IgD-negative memory B cell (primary cell): ENCODE measurements at regions not wholly inside any gene's neighbourhood (a gene's known extent, or its start where the extent isn't known, plus 50 kb on each side); places are given as distances from the start of the nearest gene placed in this dataset.
"Not testable (repeated sequence)": the region's sequence is repeated elsewhere in the genome, so short reads cannot be mapped to it uniquely, and the experiment has no call there.

ENCODE experiments used
- H3K27ac Mint-ChIP-seq, 3 donors: one replicate each; pipeline ENCODE4 v1.8.0; 2020 to 2022; ENCODE audit warnings: mild to moderate bottlenecking in 3 of 3, mixed read lengths in 3 of 3, moderate library complexity in 1 of 3
- H3K27me3 Mint-ChIP-seq: one replicate; pipeline ENCODE4 v1.8.0; 2021; ENCODE audit warnings: mixed read lengths
- H3K36me3 Mint-ChIP-seq: one replicate; pipeline ENCODE4 v1.8.0; 2020; ENCODE audit warnings: mild to moderate bottlenecking, mixed read lengths
- H3K4me1 Mint-ChIP-seq, 3 donors: one replicate each; pipeline ENCODE4 v1.8.0; 2020 to 2022; ENCODE audit warnings: mixed read lengths in 3 of 3, mild to moderate bottlenecking in 1 of 3
- H3K4me3 Mint-ChIP-seq, 4 donors: one replicate each; pipeline ENCODE4 v1.8.0; 2020 to 2022; ENCODE audit warnings: mild to moderate bottlenecking in 4 of 4, mixed read lengths in 4 of 4, moderate library complexity in 3 of 4
- H3K9me3 Mint-ChIP-seq, 3 donors: one replicate each; pipeline ENCODE4 v1.8.0; 2020 to 2021; ENCODE audit warnings: mixed read lengths in 3 of 3, mild to moderate bottlenecking in 1 of 3

DNA sequence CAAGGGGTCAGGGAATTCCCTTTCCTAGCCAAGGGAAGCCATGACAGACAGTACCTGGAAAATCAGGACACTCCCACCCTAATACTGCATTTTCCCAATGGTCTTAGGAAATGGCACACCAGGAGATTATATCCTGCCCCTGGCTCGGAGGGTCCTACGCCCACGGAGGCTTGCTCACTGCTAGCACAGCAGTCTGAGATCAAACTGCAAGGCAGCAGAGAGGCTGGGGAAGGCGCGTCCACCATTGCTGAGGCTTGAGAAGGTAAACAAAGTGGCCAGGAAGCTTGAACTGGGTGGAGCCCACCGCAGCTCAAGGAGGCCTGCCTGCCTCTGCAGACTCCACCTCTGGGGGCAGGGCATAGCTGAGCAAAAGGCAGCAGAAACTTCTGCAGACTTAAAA is 207.1 kb upstream of the OBI1 start:
- H3K9me3 Mint-ChIP-seq, H3K36me3 Mint-ChIP-seq, H3K4me1 Mint-ChIP-seq, H3K4me3 Mint-ChIP-seq, H3K27ac Mint-ChIP-seq, H3K27me3 Mint-ChIP-seq: not testable (repeated sequence)

DNA sequence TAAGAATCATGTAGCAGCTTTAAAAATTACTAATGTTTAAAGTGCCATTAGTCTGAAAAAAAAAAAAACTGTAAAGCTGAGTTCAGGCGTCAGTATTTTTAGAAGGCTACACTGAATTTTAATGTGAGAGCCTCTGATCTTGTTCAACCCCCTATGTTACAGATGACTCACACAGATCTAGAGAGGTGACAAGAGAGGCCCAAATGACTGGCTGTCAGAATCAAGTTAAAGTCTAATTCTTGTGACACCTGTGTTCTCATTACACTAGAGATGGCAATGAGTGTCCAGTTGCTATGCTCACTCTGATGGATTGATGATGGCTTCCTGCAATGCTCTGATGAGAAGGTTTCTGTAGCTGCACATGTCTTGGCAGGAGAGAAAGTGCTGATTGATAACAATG is 203.5 kb upstream of the OBI1 start:
- Mint-ChIP-seq H3K27me3 (peaks cover 4% of the 10 kb centered on the region), H3K4me1 (peaks cover 0 to 1% (median 0%) of the 10 kb centered on the region in 3 donors), H3K36me3 (no peaks in the 10 kb centered on the region), H3K27ac (peak overlapping the region in 1 of 3 donors; percentile 53), H3K4me3 (no peak overlapping the region), H3K9me3 (no peaks in the 10 kb centered on the region)

DNA sequence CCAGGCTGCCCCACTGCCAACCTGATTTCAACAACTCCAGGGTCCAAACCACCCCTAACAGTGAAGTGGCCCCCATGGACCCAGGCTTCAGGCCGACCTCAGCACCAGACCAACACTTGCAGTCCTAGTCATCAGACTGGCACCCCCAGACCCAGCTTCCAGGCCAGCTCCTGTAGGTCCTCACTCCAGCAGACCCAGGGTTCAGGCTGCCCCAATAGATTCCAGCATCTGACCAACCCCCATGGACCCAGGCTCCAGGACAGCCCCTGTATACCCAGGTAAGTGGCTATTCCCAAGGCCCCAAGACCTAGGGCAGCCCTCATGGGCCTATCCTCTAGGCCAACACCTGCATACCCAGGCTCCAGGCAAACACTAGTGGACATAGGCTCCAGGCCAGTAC is 193.8 kb upstream of the OBI1 start:
- Mint-ChIP-seq H3K27ac (no peak overlapping the region), H3K9me3 (peaks cover 5 to 14% (median 7%) of the 10 kb centered on the region in 3 donors), H3K27me3 (peaks cover 1% of the 10 kb centered on the region), H3K4me3 (no peak overlapping the region), H3K36me3 (no peaks in the 10 kb centered on the region), H3K4me1 (no peaks in the 10 kb centered on the region)

DNA sequence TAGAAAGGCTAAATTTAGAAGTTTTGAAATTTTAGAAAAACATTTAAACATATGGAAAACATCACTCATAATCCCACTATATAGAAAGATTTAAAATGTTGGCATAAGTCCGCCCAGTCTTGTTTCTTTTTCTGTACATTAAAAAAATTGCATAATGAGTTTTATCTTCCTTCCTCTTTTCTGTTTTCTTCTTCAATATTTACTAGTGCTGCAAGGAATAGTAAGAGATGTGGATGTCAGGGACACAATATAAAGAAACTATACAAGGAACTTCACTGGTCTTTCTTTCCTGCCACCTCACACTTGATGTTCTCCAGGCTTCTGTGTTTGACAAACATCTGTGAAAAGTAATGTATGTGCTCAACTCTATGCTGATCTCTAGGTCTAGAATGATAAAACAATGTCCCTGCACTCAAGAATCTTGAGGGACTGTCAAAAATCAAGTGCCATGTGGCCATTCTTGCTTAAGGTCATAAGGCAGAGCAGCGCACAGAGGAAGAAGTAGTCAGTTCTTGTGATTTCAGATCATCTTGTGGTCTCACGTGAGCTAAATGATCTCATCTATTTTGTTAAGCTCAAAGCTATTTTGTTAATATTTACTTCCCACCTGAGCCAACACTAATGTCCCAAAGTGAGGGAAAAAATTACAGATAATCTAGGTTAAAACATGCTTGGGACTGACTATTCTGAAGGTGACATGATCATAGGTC is 186.9 kb upstream of the OBI1 start:
- Mint-ChIP-seq H3K27ac (no peak overlapping the region), H3K4me1 (peaks cover 0 to 3% (median 3%) of the 10 kb centered on the region in 3 donors), H3K27me3 (peaks cover 1% of the 10 kb centered on the region), H3K4me3 (no peak overlapping the region), H3K9me3 (peaks cover 0 to 2% (median 0%) of the 10 kb centered on the region in 3 donors), H3K36me3 (no peaks in the 10 kb centered on the region)

DNA sequence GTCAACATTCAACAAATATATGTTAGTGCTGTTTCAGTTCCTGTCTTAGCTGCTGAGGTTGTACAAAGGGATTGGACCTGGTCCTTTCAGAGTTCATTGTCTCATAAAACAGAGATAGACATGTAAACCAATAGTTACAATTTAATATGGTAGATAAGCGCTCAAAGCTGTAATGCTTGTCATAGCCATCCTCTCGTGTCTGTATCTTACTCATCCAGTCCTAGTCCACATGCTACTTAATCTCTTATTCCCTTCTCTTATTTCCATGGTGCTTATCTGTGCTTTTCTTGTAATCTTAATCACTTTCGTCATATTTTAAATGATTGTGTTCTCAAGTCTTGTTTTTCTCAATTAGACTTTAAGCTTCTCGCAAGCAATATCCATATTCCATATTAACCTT is 185.2 kb upstream of the OBI1 start:
- Mint-ChIP-seq H3K9me3 (peaks cover 0 to 2% (median 0%) of the 10 kb centered on the region in 3 donors), H3K4me3 (no peak overlapping the region), H3K27me3 (no peaks in the 10 kb centered on the region), H3K27ac (no peak overlapping the region), H3K4me1 (peaks cover 0 to 3% (median 3%) of the 10 kb centered on the region in 3 donors), H3K36me3 (no peaks in the 10 kb centered on the region)

DNA sequence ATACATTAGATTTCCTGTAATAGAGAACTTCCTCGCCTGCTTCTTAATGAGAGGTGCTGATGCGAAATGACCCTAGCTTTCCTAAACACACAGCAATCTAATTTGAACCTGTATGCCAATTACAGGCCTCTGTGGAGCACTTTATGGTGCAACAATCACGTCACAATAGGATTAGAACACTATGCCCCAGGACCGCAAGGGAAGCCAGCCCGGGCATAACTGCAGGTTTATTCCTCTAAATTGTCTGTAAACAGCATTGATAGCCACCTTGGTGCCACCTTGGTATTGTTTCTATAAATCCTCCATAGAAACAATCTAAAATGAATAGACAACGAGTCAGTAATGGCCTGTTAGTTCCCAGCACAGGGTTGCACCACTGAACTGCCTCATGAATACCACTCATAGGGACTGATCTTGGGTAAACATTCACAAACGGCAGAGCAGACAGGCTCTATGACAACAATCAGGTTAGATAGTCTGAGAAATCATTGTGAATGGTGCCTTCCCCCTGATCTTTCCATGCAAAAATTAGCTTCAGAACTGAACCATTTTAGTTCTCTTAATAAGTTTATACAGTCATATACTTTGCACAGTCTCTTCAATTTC is 182.5 kb upstream of the OBI1 start:
- Mint-ChIP-seq H3K27ac (no peak overlapping the region), H3K4me1 (peaks cover under 1 to 2% (median 1%) of the 10 kb centered on the region in 3 donors), H3K36me3 (no peaks in the 10 kb centered on the region), H3K9me3 (peaks cover 0 to 2% (median 0%) of the 10 kb centered on the region in 3 donors), H3K27me3 (no peaks in the 10 kb centered on the region), H3K4me3 (no peak overlapping the region)

DNA sequence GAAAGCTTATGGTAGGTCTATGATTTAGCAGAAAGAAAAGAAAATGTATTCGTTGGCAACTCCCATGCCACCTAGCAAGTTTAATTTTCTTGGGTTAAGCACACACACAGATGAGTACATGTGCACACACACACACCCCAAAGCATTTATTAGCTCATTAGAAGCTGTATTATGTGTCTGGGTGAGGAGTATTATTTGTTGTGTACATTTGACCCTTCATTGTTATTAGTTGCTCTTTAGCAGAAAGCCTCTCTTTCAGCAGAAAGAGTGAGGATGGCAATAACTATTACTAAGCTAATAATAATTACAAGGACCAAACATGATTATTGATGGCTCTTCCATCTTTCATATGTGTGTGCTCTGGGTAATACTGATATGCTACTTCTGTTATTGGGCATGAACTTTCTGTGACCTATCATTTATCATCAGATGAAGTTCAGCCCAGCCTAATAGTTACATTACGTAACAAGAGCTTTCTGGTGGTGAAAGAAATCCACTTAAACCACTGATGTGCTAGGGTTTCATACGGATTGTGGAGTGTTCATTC is 177.4 kb upstream of the OBI1 start:
- Mint-ChIP-seq H3K27me3 (peaks cover 2% of the 10 kb centered on the region), H3K4me3 (no peak overlapping the region), H3K36me3 (no peaks in the 10 kb centered on the region), H3K9me3 (no peaks in the 10 kb centered on the region), H3K4me1 (peaks cover 0 to 1% (median 0%) of the 10 kb centered on the region in 3 donors), H3K27ac (no peak overlapping the region)

DNA sequence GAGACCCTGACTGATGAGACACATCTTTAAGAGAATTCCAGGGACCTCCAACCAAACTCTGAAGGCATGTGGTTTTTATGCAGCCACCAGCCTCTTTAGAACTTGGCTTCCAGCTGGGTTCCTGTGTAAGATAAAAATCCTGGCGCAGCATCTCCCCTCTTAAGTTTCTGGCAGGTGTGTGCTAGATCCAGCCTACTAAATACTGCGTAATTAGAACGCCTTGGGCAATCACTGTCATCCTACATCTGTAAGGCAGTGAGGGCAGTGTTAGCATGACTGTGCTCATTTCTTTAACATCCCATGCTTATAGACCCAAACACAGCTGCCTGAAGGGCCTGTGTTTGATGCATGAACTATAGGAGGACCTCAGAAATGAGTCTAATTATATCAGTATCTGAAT is 173.5 kb upstream of the OBI1 start:
- Mint-ChIP-seq H3K9me3 (no peaks in the 10 kb centered on the region), H3K27me3 (peaks cover 4% of the 10 kb centered on the region)

DNA sequence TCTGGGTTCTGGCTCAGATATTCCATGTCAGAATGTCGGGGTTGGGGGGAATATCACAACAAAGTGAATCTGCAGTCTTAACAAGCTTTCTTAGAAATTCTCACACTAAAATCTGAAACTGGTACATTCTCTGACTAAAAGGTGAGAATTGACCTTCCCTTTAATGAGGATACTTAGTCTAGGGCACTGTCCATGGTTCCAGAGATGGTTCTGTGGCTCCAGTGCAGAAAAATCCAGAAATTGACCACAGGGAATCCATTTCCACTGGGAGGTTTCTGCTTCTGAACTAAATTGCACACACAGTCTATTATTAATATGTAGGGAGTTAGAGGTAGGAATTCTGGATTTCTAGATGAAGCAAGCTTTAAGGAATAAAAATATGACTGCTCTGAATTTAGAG is 171.6 kb upstream of the OBI1 start:
- Mint-ChIP-seq H3K4me3 (no peak overlapping the region), H3K4me1 (no peaks in the 10 kb centered on the region), H3K27ac (no peak overlapping the region), H3K36me3 (no peaks in the 10 kb centered on the region), H3K27me3 (peaks cover 5% of the 10 kb centered on the region), H3K9me3 (no peaks in the 10 kb centered on the region)

More for the DNA sequence above, 173.5 kb upstream of the OBI1 start:
- H3K27ac Mint-ChIP-seq: no peak overlapping the region
- no peaks in the 10 kb centered on the region for H3K36me3 Mint-ChIP-seq
- H3K4me3 Mint-ChIP-seq: no peak overlapping the region
- H3K4me1 Mint-ChIP-seq: no peaks in the 10 kb centered on the region

DNA sequence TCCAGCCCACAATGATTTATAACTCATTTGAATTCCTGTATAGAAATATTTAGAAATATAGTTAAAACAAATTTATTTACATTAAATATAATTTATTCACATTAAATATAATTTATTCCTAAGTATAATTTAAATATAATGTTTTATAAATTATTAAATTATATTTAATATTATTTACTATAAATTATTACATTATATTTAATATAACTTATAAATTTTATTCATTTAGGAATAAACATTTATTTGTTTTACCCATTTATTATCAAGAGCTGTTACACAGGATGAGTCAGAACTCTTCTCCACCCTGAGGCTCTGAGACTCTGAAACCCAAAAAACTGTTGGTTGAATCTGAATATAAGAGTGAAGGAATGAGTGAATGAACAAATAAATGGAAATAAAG is 170.9 kb upstream of the OBI1 start:
- Mint-ChIP-seq H3K4me3 (no peak overlapping the region), H3K36me3 (no peaks in the 10 kb centered on the region), H3K27ac (no peak overlapping the region), H3K4me1 (no peaks in the 10 kb centered on the region), H3K9me3 (no peaks in the 10 kb centered on the region), H3K27me3 (peaks cover 5% of the 10 kb centered on the region)

DNA sequence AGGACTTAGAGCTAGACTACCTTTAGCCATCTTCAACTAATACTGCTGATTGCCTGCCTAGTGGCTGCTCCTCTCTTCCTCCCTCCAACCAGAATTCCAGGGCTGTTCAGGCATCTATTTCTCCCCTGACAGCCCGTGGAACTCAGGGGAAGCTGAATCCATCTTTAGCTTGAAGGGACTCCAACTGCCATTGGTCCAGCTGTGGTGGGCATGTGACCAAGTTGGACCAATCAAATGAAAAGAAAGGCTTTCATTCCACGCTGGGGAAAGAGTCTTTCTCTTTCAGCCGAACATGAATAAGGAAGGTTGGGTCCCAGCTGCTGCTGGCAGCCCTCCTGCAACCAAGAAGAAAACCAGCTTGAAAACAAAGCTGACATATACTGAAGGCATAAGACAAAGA is 168.5 kb upstream of the OBI1 start:
- Mint-ChIP-seq H3K27me3 (peaks cover 7% of the 10 kb centered on the region), H3K4me1 (no peaks in the 10 kb centered on the region), H3K4me3 (no peak overlapping the region), H3K27ac (no peak overlapping the region), H3K36me3 (no peaks in the 10 kb centered on the region), H3K9me3 (peaks cover 0 to 1% (median 0%) of the 10 kb centered on the region in 3 donors)

DNA sequence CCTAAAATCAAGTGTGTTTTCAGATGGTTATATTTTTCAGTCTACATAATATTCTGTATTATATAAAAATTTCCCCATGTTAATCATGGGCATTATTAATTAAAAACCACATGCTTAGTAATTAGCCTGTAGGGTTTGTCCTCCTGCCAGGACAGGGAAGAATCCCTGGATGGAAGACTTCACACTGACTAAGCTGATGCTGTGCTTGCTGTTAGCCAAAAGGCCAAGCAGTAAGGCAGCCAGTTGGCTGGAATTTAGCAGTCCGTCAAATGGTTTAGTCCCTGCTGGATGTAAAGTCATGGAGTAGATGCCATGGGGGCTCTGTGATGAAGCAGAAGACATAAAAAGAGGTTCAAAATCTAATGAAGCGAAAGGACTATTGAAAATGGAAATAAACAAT is 168.0 kb upstream of the OBI1 start:
- no peak overlapping the region for H3K4me3 Mint-ChIP-seq
- H3K27ac Mint-ChIP-seq: no peak overlapping the region
- peaks cover 0 to 1% (median 0%) of the 10 kb centered on the region in 3 donors for H3K9me3 Mint-ChIP-seq
- H3K27me3 Mint-ChIP-seq: peaks cover 5% of the 10 kb centered on the region
- no peaks in the 10 kb centered on the region for H3K36me3 Mint-ChIP-seq
- no peaks in the 10 kb centered on the region for H3K4me1 Mint-ChIP-seq

DNA sequence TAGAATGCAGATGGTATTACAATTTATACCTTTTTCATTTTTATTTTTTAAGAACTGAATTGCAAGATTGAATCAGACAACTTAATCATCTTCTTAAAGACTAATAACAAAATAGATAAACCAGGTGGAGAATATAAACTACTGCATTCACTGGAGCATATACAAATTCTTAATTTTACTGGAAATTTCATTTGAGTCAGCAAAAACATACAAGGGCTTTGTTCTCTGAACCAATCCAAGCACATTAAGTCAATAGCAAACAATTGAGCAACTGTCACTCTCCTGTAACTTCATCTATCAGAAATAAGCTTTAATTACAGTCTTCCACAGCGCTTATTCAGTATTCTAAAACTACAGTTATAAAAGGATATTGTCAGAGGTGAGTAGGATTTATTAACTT is 167.4 kb upstream of the OBI1 start:
- Mint-ChIP-seq H3K27ac (no peak overlapping the region), H3K36me3 (no peaks in the 10 kb centered on the region), H3K9me3 (peaks cover 0 to 1% (median 0%) of the 10 kb centered on the region in 3 donors), H3K27me3 (peaks cover 7% of the 10 kb centered on the region), H3K4me3 (no peak overlapping the region), H3K4me1 (no peaks in the 10 kb centered on the region)

DNA sequence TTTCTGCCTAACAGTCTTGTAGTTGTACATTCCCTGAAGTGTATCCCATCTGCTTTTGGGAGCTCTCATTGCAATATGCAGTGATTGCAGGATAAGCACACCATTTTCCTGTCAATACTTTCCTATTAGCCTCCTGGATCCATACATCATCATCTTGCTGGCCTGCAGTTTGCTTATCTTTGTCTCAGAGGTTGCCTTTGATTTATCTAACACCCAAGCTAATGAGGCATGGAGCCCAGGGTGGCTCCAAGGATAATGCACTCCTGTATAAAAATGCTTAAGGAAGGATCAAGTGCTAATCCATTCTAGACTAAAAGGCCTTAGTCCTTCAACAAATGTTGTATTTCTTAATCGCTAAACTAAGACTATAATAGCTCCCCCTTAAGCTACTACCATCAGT is 161.6 kb upstream of the OBI1 start:
- H3K36me3 Mint-ChIP-seq: no peaks in the 10 kb centered on the region
- H3K27me3 Mint-ChIP-seq: peaks cover 7% of the 10 kb centered on the region
- H3K4me3 Mint-ChIP-seq: no peak overlapping the region
- H3K27ac Mint-ChIP-seq: no peak overlapping the region
- no peaks in the 10 kb centered on the region for H3K4me1 Mint-ChIP-seq
- H3K9me3 Mint-ChIP-seq: peaks cover 0 to 1% (median 0%) of the 10 kb centered on the region in 3 donors

DNA sequence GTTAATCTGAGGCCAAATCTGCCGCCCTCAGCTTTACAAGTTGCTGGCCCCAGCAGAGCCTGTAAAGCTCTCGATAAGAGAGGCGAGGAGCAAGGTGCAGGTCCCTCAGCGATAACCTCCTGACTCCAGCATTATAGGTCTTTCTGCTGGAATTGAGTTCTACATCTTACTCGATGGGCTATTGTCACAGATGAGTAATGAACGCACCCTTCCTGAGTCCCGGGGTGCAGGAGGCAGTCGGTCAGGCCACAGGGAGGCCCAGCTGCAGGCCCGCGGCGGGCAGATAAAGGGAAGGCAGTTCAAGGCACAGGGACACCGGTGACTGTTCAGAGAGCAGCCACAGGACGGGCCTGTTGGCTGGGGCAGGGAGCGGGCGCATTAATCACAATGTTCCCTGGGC is 157.6 kb upstream of the OBI1 start:
- no peak overlapping the region for H3K4me3 Mint-ChIP-seq
- H3K27me3 Mint-ChIP-seq: peaks cover 4% of the 10 kb centered on the region
- no peaks in the 10 kb centered on the region for H3K36me3 Mint-ChIP-seq
- no peak overlapping the region for H3K27ac Mint-ChIP-seq
- no peaks in the 10 kb centered on the region for H3K9me3 Mint-ChIP-seq
- H3K4me1 Mint-ChIP-seq: no peaks in the 10 kb centered on the region

DNA sequence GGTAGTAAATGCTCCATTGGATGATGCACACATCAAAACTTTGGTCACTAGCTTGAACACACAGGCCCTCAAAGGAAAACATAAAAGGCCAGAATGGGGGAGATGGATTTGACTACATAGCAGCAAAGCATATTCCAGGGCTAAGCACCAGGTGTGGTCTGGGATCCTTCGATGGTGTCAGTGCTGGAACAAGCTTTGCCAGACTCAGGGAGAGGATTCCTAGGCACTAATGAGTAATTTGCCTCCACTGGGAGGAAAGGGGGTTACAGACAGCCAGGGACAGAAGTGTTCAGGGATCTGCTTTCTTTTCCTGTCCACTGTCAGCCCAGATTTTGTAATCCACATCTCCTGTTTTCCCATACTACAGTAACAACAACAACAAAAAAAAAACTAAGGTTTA is 157.2 kb upstream of the OBI1 start:
- Mint-ChIP-seq H3K4me3 (no peak overlapping the region), H3K4me1 (no peaks in the 10 kb centered on the region), H3K27ac (no peak overlapping the region), H3K36me3 (no peaks in the 10 kb centered on the region), H3K9me3 (no peaks in the 10 kb centered on the region), H3K27me3 (peaks cover 6% of the 10 kb centered on the region)
